ENCODE measurements at regions not wholly inside any gene's neighbourhood (a gene's known extent, or its start where the extent isn't known, plus 50 kb on each side); places are given as distances from the start of the nearest gene placed in this dataset.
A peak's percentile ranks its signal among the peaks of the same experiment; 100 is the strongest.

DNA sequence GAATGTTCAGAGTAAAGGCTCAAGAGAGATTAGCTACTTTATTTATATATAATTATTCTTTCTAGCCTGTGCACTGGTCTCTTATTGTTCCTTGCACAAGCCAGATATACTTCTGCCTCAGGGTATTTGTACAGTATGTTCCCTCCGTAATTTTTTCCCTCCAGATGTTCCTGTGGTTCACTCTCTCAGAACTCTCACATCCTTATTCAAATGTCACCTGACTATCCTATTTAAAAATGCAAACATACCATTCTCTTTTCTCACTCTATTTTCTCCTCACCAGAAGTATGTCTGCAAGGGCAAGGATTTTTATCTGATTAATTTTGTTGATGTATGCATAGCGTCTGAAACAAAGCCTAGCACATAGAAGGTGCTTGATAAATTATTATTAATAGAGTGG lies 64.0 kb upstream of the CERS6 start:
- no peaks in the 10 kb centered on the region for H4K20me1 ChIP-seq (ENCODE audit: control insufficient read depth, extremely low read depth, insufficient read depth, low read length)
- H3K4me2 ChIP-seq (ENCODE audit: extremely low read depth, insufficient read depth, low read length), result no peak overlapping the region
- DNase-seq (ENCODE audit: low read depth in 2 of 2), result peak; percentile 18 to 28
- H3K27me3 ChIP-seq (ENCODE audit: control insufficient read depth, insufficient read depth, low read length), result no peaks in the 10 kb centered on the region
- no peak overlapping the region for H3K27ac ChIP-seq (ENCODE audit: insufficient read depth, low read length)
- no peak overlapping the region for H3K9ac ChIP-seq (ENCODE audit: insufficient read depth, low read length)
- no peak overlapping the region for H2AFZ ChIP-seq (ENCODE audit: low read length)
- TF ChIP-seq EZH2 (IDR thresholded peaks at IDR 0.05; ENCODE audit: low read length, missing control alignments), result no peak
- TF ChIP-seq, protein P1, sequence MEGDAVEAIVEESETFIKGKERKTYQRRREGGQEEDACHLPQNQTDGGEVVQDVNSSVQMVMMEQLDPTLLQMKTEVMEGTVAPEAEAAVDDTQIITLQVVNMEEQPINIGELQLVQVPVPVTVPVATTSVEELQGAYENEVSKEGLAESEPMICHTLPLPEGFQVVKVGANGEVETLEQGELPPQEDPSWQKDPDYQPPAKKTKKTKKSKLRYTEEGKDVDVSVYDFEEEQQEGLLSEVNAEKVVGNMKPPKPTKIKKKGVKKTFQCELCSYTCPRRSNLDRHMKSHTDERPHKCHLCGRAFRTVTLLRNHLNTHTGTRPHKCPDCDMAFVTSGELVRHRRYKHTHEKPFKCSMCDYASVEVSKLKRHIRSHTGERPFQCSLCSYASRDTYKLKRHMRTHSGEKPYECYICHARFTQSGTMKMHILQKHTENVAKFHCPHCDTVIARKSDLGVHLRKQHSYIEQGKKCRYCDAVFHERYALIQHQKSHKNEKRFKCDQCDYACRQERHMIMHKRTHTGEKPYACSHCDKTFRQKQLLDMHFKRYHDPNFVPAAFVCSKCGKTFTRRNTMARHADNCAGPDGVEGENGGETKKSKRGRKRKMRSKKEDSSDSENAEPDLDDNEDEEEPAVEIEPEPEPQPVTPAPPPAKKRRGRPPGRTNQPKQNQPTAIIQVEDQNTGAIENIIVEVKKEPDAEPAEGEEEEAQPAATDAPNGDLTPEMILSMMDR (conservative IDR thresholded peaks at IDR 0.05 in 1 of 2, IDR thresholded peaks at IDR 0.05 in 1 of 2; ENCODE audit: low read depth in 1 of 2, low read length in 2 of 2), result no peak
- H3K36me3 ChIP-seq (ENCODE audit: control insufficient read depth, insufficient read depth, low read length), result no peaks in the 10 kb centered on the region
- no peaks in the 10 kb centered on the region for H3K79me2 ChIP-seq (ENCODE audit: control insufficient read depth, insufficient read depth, low read length)
- no peak overlapping the region for H3K4me3 ChIP-seq (replicated peaks in 1 of 4; ENCODE audit: control extremely low read depth in 1 of 4, insufficient read depth in 1 of 4, low read depth in 3 of 4, low read length in 4 of 4)
- H3K9me3 ChIP-seq (ENCODE audit: control insufficient read depth, insufficient read depth, low read depth, low read length), result no peaks in the 10 kb centered on the region
- no peaks in the 10 kb centered on the region for H3K4me1 ChIP-seq (ENCODE audit: control insufficient read depth, extremely low read depth, insufficient read depth, low read length)

GRCh38 chr2:168392797-168393196 lies 63.3 kb upstream of the CERS6 start:
- no peaks in the 10 kb centered on the region for H3K9me3 ChIP-seq (ENCODE audit: control insufficient read depth, insufficient read depth, low read depth, low read length)
- no peaks in the 10 kb centered on the region for H3K4me1 ChIP-seq (ENCODE audit: control insufficient read depth, extremely low read depth, insufficient read depth, low read length)
- H2AFZ ChIP-seq (ENCODE audit: low read length), result no peak overlapping the region
- H3K79me2 ChIP-seq (ENCODE audit: control insufficient read depth, insufficient read depth, low read length), result no peaks in the 10 kb centered on the region
- no peak overlapping the region for H3K9ac ChIP-seq (ENCODE audit: insufficient read depth, low read length)
- no peaks in the 10 kb centered on the region for H3K27me3 ChIP-seq (ENCODE audit: control insufficient read depth, insufficient read depth, low read length)
- H3K4me2 ChIP-seq (ENCODE audit: extremely low read depth, insufficient read depth, low read length), result no peak overlapping the region
- no peaks in the 10 kb centered on the region for H4K20me1 ChIP-seq (ENCODE audit: control insufficient read depth, extremely low read depth, insufficient read depth, low read length)
- H3K4me3 ChIP-seq (replicated peaks in 1 of 4; ENCODE audit: control extremely low read depth in 1 of 4, insufficient read depth in 1 of 4, low read depth in 3 of 4, low read length in 4 of 4), result no peak overlapping the region
- H3K36me3 ChIP-seq (ENCODE audit: control insufficient read depth, insufficient read depth, low read length), result no peaks in the 10 kb centered on the region
- H3K27ac ChIP-seq (ENCODE audit: insufficient read depth, low read length), result no peak overlapping the region
- no peak for DNase-seq (ENCODE audit: low read depth in 2 of 2)
- TF ChIP-seq, protein P1 (conservative IDR thresholded peaks at IDR 0.05 in 1 of 2, IDR thresholded peaks at IDR 0.05 in 1 of 2; ENCODE audit: low read depth in 1 of 2, low read length in 2 of 2), result no peak
- no peak for TF ChIP-seq EZH2 (IDR thresholded peaks at IDR 0.05; ENCODE audit: low read length, missing control alignments)

DNA sequence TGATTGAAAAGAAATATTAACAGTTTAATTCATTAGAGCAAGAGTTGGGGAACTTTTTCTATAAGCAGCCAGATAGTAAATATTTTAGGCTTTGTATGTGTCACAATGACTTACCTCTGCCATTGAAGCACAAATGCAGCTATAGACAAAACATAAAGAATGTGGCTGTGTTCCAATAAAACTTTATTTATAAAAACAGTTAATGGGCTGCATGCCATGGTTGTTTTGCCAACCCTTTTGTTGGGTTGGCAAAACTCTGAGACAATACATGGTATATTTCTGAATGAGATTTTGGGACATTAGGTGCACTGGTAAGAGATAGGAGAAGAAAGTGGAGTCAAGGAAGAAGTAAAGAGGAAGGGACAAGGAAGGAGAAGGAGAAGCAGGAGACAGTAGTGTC lies 61.8 kb upstream of the CERS6 start:
- H3K9ac ChIP-seq (ENCODE audit: insufficient read depth, low read length), result no peak overlapping the region
- H3K36me3 ChIP-seq (ENCODE audit: control insufficient read depth, insufficient read depth, low read length), result no peaks in the 10 kb centered on the region
- no peaks in the 10 kb centered on the region for H3K4me1 ChIP-seq (ENCODE audit: control insufficient read depth, extremely low read depth, insufficient read depth, low read length)
- H4K20me1 ChIP-seq (ENCODE audit: control insufficient read depth, extremely low read depth, insufficient read depth, low read length), result no peaks in the 10 kb centered on the region
- TF ChIP-seq, protein P1 (conservative IDR thresholded peaks at IDR 0.05 in 1 of 2, IDR thresholded peaks at IDR 0.05 in 1 of 2; ENCODE audit: low read depth in 1 of 2, low read length in 2 of 2), result no peak
- TF ChIP-seq EZH2 (IDR thresholded peaks at IDR 0.05; ENCODE audit: low read length, missing control alignments), result no peak
- no peaks in the 10 kb centered on the region for H3K79me2 ChIP-seq (ENCODE audit: control insufficient read depth, insufficient read depth, low read length)
- H3K4me3 ChIP-seq (replicated peaks in 1 of 4; ENCODE audit: control extremely low read depth in 1 of 4, insufficient read depth in 1 of 4, low read depth in 3 of 4, low read length in 4 of 4), result no peak overlapping the region
- no peak overlapping the region for H2AFZ ChIP-seq (ENCODE audit: low read length)
- no peak overlapping the region for H3K27ac ChIP-seq (ENCODE audit: insufficient read depth, low read length)
- no peaks in the 10 kb centered on the region for H3K27me3 ChIP-seq (ENCODE audit: control insufficient read depth, insufficient read depth, low read length)
- no peak for DNase-seq (ENCODE audit: low read depth in 2 of 2)
- no peak overlapping the region for H3K4me2 ChIP-seq (ENCODE audit: extremely low read depth, insufficient read depth, low read length)
- H3K9me3 ChIP-seq (ENCODE audit: control insufficient read depth, insufficient read depth, low read depth, low read length), result no peaks in the 10 kb centered on the region

Data from fibroblast of lung (primary cell).